GM18870 (cell line): ENCODE measurements at regions not wholly inside any gene's neighbourhood (a gene's known extent, or its start where the extent isn't known, plus 50 kb on each side); places are given as distances from the start of the nearest gene placed in this dataset.
"Not testable (repeated sequence)": the region's sequence is repeated elsewhere in the genome, so short reads cannot be mapped to it uniquely, and the experiment has no call there.

Experiments
- ATAC-seq: cut with Tn5 transposase; IDR thresholded peaks from one replicate; pipeline ENCODE4 v1.9.1; 2021; ENCODE audit warnings: moderate library complexity; ENCODE audit not compliant: unreplicated experiment

DNA sequence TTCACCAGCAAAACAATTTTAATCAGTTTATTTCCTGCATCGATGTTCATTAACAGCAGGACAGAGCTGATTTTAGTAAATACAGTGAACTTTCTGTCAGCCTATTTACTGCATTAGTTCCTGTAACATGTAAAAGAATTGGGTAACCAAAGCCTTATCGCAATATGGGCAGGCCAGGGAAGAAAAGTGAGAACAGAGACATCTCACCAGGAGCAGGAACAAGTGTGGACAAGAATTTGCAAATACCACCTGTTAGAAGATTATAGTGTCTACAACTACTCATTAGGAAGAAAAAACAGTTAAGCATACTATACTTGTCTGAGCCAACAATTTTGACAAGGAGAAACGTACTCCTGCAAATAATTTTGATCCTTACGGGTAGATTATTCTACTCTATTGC, 1293.9 kb downstream of the PLA2G4A start:
- ATAC-seq: no peak

DNA sequence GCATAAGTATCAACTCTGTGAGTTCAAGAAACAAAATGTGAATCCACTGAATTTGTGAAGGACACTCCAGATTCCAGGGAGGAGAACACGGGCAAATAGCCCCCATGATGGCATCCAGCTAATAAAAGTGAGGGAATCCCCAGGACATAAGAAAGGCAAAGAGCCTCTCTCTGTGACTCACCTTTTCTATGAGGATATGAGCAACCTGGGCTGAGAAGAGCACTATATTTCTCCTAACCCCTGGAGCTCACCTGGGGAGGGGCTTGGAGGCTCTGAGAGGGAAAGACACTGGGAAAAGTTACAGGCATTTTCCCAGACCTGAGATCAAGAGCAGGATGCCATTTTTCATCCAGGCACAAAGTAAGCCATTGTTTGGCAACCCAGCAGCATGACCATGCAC, 1298.8 kb downstream of the PLA2G4A start:
- ATAC-seq: no peak

DNA sequence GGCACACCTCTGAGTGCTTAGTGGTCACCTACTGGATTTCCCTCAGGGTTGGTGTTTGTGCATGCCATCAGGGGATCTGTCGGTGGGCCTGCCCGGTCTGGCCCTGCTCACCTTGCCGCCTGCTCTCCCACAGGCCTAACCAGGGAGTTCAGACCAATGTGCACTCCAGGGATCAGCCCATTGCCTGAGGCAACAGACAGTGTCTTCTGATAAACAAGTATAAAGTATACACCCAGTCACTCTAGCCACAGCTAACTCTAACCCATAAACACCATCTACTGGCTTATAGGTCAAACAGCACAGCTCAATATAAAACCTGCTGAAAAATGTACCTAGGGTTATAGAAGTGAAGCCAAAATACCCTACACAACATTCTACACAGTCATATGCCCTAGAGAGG, 1300.0 kb downstream of the PLA2G4A start:
- no peak for ATAC-seq

DNA sequence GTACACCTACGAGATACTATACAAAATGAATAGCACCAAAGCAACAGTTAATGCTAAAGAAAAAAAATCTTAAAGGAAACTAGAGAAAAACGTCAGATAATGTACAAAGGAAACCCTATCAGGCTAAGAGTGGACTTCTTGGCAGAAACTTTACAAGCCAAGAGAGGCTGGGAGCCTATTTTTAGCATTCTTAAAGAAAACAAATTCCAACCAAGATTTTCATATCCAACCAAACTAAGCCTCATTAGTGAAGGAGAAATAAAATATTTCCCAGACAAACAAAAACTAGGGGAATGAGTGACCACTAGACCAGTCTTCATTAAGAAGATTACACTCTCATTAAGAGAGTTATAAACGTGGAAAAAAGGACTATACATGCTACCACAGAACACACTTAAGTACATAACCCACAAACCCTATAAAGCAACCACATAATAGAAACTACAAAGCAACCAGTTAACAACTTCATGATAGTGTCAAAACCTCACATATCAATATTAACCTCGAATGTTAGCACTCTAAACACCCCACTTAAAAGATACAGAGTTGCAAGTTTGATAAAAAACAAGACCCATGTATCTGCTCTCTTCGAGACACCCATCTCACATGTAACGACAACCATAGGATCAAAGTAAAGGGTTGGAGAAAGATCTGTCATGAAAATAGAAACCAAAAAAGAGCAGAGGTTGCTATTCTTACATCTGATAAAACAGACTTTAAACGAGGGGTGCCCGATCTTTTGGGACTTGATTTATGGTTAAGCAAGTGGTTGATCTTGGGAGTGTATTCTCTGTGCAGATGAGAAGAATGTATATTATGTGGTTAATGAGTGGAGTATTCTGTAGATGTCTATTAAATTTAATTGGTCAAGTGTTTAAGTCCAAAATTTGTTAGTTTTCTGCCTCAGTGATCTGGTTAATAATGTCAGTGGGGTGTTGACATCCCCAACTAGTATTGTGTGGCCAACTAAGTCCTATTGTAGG, 1301.4 kb downstream of the PLA2G4A start:
- no peak for ATAC-seq

DNA sequence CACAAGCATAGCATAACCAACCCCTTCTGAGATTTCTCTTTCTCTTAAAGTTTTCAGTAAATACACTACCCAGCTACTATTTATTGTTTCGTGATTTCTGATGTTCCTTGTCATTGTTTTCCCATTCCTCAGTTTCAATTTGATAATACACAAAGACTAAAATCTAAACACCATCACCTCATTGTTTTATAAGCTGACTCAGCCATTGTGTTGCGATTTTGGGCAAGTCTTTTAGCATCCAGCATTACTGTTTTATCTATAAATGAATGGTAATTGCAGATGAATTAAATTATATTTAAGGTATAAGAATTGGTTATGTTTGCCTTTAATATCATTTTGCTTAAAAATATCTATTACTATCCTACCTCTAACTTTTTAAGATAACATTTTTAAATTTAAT, 1308.5 kb downstream of the PLA2G4A start:
- no peak for ATAC-seq

GRCh38 chr1:188140958-188141357, 1312.2 kb downstream of the PLA2G4A start:
- no peak for ATAC-seq

- no peak for ATAC-seq
These were observed 1325.4 kb downstream of the PLA2G4A start for GRCh38 chr1:188154196-188154595.

GRCh38 chr1:188154761-188155160, 1326.0 kb downstream of the PLA2G4A start:
- ATAC-seq: no peak

- no peak for ATAC-seq
These were observed 1326.5 kb downstream of the PLA2G4A start for GRCh38 chr1:188155261-188155660.

GRCh38 chr1:188164459-188164858, 1335.7 kb downstream of the PLA2G4A start:
- no peak for ATAC-seq

- ATAC-seq: no peak
These were observed 1337.9 kb downstream of the PLA2G4A start for GRCh38 chr1:188166654-188167053.

DNA sequence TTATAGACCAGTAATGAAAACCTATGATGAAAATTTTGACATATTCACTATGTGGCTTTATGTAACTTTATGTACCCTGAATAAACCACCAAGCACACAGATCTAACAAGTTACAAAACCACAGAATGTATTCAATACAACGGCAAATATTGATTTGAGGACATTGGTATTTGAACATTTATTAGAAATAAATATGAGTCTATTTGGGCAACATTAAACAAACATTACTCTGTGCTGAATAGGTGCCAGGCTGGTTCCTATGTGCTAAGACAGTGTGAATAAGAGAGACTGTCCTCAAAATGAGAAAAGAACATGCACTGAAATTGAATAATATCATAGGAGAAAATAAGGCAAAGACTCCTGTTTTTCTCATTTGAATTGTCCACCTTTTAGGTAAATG, 1341.2 kb downstream of the PLA2G4A start:
- ATAC-seq: no peak

DNA sequence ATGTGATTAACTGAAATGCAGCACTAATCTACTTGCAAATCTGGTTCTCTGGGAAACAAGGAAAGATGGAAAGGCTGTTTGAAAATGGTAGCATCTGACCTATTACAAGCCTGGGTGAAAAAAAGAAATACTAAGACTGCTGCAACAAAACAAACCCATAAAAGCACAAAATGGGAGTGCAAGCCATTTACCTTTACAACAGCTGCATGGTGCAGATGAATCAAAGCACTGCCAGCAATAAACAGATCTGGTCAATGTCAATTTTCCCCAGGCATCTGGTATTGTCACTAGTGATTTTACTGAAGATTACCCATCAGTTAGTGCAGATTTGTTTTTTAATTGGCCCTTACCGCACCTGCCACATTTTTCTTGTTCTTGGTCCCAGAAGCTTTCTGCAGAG, 1341.7 kb downstream of the PLA2G4A start:
- ATAC-seq: no peak

DNA sequence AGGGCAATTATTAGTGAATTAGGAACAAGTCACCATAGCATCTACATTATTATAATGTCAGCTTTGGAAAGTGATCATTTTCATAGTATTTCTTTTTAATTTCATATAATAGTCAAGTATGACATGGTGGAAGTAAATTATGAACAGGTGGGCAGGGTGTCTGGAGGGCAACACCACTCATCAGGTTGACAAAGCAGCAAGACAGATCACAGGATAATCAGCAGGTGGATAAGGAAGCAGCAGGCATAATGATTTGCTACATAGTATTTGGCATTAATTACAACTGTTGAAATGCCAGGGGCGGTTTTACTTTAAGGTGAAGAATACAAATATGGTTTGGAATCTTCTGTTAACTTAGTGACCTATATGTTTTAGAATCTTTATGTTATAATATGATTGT, 1342.2 kb downstream of the PLA2G4A start:
- no peak for ATAC-seq

GRCh38 chr1:188182063-188182462, 1353.3 kb downstream of the PLA2G4A start:
- not testable (repeated sequence) for ATAC-seq

DNA sequence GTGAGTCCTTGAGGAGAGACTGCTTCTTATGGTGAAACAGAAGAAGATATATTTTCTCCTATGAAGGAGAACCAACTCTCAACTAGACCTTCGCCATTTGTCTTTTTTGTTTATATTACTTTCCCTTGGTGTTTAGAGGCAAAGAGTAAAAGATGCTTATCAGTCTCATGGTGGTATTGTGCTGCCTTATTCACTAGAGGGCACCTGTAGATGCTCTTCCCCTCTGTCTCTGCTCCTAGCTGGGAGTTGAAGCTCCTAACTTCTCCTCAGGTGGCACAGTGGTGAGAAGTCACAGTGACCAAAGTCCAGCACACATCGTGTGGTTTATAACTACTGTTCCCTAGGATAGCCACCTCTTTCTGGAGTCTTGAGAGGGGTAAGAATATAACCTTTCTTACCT, 1359.6 kb downstream of the PLA2G4A start:
- no peak for ATAC-seq

DNA sequence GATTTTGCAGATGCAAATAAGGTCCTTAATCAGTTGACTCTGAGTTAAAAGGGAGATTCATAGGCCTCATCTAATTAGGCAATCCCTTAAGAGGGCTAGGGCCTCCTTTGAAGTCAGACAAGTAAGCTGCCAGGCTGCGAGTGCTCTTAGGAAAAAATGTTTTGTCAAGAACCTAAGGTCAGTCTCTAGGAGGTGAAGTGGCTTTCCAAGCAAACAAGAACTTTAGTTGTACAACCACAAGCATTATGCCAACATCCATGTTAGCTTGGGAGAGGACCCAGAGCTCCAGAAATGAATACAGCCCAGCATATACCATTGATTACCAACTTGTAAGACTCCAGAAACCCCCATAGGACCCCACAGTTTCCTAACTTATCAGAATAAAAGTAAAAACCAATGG, 1366.2 kb downstream of the PLA2G4A start:
- no peak for ATAC-seq

DNA sequence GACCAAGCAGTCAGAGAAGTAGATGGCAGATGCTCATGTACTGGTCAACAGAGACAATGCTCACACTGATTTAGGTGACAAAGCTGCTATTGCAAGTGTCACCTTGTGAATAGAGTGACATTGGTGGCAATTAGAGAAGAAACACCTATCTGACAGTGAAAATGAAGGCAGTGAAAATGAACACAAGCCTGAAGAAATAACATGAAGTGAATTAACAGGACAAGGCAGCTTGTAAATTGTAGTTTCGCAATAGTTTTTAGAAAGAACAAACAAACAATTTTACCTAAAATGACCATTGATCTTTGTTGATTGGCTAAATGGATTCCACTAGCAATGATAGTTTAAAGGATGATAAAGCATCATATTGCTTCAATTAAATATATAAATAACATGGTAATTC, 1389.5 kb downstream of the PLA2G4A start:
- ATAC-seq: no peak

DNA sequence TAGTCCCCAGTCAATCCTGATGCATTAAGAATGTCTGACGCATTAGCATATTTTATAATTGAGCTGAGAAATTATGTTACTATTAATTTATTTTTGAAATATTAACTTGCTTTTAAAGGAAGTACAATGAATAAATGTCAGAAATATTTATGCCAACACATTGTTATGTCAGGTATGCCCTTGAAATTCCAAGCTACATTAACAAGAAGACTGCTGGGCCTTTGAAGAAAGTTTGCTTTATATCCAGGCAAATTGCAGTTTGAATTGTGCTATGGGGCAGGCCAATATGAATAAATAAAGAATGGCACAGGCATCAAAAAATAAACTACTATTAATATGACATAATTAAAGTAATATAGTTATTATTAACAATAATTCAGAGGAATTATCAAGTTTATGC, 1391.3 kb downstream of the PLA2G4A start:
- no peak for ATAC-seq

DNA sequence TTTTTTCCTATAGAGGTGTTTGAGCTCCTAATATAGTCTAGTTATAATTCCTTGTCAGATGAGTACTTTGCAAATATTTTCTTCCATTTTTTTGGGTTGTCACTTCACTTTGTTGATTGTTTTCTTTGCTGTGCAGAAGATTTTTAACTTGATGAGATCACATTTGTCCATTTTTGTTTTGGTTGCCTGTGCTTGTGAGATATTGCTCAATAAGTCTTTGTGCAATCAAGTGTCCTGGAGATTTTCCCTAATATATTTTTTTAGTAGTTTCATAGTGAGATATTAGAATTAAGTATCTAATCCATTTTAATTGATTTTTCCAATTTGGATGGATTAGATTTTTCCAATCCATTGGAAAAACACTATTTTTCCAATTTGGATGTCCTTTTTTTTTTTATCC, 1395.5 kb downstream of the PLA2G4A start:
- no peak for ATAC-seq

DNA sequence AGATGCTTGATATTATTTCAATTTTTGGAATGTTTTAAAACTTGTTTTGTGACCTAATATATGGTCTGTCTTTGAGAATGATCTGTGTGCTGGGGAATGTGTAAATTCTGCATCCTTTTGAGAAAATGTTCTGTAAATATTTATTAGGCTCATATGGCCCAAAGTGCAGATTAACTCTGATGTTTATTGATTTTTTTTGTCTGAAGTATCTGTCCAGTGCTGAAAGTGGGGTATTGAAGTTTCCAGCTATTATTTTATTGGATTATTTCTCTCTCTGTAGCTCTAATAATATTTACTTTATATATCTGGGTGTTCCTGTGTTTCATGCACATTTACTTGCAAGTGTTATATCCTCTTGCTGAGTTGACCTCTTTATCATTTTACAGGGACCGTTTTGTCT, 1397.2 kb downstream of the PLA2G4A start:
- ATAC-seq: no peak

DNA sequence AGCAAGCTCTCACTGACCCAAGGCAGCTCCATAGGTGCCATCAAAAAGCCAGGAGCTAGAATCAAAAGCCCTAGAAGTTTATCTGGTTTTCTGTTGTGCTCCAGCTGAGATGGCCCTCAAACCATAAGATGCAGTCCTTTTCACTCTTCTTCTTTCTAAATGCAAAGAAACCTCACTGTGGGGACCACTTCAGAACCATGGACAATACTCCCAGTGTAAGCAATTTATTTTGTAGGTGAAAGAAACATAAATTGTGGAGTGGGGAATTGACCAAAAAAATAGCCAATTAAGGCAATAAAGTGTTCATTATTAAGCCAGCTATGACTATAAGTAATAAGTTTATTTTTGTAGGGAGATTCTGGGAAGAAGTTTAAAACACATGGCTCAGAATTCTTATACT, 1399.9 kb downstream of the PLA2G4A start:
- no peak for ATAC-seq
